ENCODE measurements at regions not wholly inside any gene's neighbourhood (a gene's known extent, or its start where the extent isn't known, plus 50 kb on each side); places are given as distances from the start of the nearest gene placed in this dataset.

DNA sequence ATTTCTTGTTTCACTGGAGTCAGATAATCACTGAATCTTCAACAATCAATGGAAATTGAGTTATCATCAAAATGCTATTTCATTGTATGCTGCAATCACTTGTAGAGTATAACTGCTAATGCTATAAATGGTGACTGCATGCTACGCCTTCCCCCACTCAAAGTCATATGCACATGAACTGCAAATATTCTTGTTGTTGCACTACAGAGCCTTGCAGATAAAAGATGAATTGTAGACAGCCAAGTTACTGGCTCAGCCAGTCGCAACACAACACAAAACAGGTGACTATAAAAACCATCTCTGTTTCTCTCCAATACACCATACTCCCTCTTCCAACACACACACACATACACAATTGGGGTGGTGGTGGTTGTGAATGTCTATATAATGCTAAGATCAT lies 171.0 kb upstream of the HMGA2 start:
- H3K4me3 ChIP-seq (ENCODE audit: low read depth in 1 of 3, low read length in 3 of 3), result no peak overlapping the region
- no peaks in the 10 kb centered on the region for H3K4me1 ChIP-seq (ENCODE audit: control insufficient read depth in 4 of 4, insufficient read depth in 4 of 4, low read length in 3 of 4)
- H3K27ac ChIP-seq (ENCODE audit: low read depth in 1 of 2, low read length in 2 of 2), result no peak overlapping the region
- H3K36me3 ChIP-seq (ENCODE audit: control insufficient read depth in 4 of 4, insufficient read depth in 3 of 4, low read depth in 1 of 4, low read length in 3 of 4), result no peaks in the 10 kb centered on the region
- DNase-seq (ENCODE audit: low spot score), result no peak
- peaks cover 0 to 5% (median 0%) of the 10 kb centered on the region in 4 donors for H3K27me3 ChIP-seq (ENCODE audit: control insufficient read depth in 4 of 4, insufficient read depth in 4 of 4, low read length in 3 of 4)
- 90% methylated on average over 2 of the region's 2 CpGs for WGBS
- no peak for TF ChIP-seq YY1 (IDR thresholded peaks at IDR 0.05)
- no peak for TF ChIP-seq RXRA (IDR thresholded peaks at IDR 0.05)
- TF ChIP-seq, protein P1, sequence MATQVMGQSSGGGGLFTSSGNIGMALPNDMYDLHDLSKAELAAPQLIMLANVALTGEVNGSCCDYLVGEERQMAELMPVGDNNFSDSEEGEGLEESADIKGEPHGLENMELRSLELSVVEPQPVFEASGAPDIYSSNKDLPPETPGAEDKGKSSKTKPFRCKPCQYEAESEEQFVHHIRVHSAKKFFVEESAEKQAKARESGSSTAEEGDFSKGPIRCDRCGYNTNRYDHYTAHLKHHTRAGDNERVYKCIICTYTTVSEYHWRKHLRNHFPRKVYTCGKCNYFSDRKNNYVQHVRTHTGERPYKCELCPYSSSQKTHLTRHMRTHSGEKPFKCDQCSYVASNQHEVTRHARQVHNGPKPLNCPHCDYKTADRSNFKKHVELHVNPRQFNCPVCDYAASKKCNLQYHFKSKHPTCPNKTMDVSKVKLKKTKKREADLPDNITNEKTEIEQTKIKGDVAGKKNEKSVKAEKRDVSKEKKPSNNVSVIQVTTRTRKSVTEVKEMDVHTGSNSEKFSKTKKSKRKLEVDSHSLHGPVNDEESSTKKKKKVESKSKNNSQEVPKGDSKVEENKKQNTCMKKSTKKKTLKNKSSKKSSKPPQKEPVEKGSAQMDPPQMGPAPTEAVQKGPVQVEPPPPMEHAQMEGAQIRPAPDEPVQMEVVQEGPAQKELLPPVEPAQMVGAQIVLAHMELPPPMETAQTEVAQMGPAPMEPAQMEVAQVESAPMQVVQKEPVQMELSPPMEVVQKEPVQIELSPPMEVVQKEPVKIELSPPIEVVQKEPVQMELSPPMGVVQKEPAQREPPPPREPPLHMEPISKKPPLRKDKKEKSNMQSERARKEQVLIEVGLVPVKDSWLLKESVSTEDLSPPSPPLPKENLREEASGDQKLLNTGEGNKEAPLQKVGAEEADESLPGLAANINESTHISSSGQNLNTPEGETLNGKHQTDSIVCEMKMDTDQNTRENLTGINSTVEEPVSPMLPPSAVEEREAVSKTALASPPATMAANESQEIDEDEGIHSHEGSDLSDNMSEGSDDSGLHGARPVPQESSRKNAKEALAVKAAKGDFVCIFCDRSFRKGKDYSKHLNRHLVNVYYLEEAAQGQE (IDR thresholded peaks at IDR 0.05), result no peak
- TF ChIP-seq, protein P2, sequence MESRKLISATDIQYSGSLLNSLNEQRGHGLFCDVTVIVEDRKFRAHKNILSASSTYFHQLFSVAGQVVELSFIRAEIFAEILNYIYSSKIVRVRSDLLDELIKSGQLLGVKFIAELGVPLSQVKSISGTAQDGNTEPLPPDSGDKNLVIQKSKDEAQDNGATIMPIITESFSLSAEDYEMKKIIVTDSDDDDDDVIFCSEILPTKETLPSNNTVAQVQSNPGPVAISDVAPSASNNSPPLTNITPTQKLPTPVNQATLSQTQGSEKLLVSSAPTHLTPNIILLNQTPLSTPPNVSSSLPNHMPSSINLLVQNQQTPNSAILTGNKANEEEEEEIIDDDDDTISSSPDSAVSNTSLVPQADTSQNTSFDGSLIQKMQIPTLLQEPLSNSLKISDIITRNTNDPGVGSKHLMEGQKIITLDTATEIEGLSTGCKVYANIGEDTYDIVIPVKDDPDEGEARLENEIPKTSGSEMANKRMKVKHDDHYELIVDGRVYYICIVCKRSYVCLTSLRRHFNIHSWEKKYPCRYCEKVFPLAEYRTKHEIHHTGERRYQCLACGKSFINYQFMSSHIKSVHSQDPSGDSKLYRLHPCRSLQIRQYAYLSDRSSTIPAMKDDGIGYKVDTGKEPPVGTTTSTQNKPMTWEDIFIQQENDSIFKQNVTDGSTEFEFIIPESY (IDR thresholded peaks at IDR 0.05), result no peak
- no peak for TF ChIP-seq NR2F2 (IDR thresholded peaks at IDR 0.05)
- TF ChIP-seq EGR1 (IDR thresholded peaks at IDR 0.05; ENCODE audit: low read depth in 2 of 2), result no peak
- TF ChIP-seq, protein P3, sequence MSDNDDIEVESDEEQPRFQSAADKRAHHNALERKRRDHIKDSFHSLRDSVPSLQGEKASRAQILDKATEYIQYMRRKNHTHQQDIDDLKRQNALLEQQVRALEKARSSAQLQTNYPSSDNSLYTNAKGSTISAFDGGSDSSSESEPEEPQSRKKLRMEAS (IDR thresholded peaks at IDR 0.05), result no peak
- no peaks in the 10 kb centered on the region for H3K9me3 ChIP-seq (ENCODE audit: control insufficient read depth in 4 of 4, low read length in 3 of 4)
- no peak overlapping the region for H3K9ac ChIP-seq (ENCODE audit: low read depth in 1 of 2, low read length in 2 of 2)

DNA sequence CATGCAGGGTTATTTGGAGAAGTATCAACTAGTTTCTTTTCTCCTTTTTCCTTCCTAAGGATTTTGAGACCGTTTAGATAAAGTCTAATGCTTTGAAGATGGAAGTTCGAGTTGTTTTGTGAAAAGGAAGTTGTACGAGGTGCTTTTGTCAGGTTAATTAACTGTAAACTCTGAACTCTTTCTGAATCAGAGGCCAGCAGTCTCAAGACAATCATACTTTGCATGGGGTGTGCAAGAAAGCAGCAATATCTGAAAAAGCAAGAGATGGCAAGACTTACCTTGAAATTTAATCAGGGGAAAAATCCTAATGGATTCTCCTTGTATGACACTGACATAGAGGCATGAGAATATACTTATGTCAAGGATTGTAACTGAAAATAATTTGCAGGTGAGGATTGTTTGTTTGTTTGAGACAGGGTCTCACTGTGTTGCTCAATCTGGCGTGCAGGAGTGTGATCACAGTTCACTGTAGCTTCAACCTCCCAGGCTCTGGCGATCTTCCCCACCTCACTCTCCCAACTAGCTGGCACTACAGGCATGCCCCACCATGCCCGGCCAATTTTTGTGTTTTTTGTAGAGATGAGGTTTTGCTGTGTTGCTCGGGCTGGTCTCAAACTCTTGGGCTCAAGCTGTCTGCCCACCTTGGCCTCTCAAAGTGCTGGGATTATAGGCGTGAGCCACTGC lies 170.2 kb upstream of the HMGA2 start:
- Histone ChIP-seq H3K27me3 (ENCODE audit: control insufficient read depth in 4 of 4, insufficient read depth in 4 of 4, low read length in 3 of 4) (peaks cover 0 to 5% (median 0%) of the 10 kb centered on the region in 4 donors), H3K4me3 (ENCODE audit: low read depth in 1 of 3, low read length in 3 of 3) (no peak overlapping the region), H3K27ac (ENCODE audit: low read depth in 1 of 2, low read length in 2 of 2) (no peak overlapping the region), H3K9me3 (ENCODE audit: control insufficient read depth in 4 of 4, low read length in 3 of 4) (no peaks in the 10 kb centered on the region), H3K36me3 (ENCODE audit: control insufficient read depth in 4 of 4, insufficient read depth in 3 of 4, low read depth in 1 of 4, low read length in 3 of 4) (no peaks in the 10 kb centered on the region), H3K4me1 (ENCODE audit: control insufficient read depth in 4 of 4, insufficient read depth in 4 of 4, low read length in 3 of 4) (no peaks in the 10 kb centered on the region), H3K9ac (ENCODE audit: low read depth in 1 of 2, low read length in 2 of 2) (no peak overlapping the region)
- 65% methylated on average over 8 of the region's 8 CpGs for WGBS
- no peak for DNase-seq (ENCODE audit: low spot score)
- TF ChIP-seq EGR1 (IDR thresholded peaks at IDR 0.05; ENCODE audit: low read depth in 2 of 2) (no peak), NR2F2 (IDR thresholded peaks at IDR 0.05) (no peak)

DNA sequence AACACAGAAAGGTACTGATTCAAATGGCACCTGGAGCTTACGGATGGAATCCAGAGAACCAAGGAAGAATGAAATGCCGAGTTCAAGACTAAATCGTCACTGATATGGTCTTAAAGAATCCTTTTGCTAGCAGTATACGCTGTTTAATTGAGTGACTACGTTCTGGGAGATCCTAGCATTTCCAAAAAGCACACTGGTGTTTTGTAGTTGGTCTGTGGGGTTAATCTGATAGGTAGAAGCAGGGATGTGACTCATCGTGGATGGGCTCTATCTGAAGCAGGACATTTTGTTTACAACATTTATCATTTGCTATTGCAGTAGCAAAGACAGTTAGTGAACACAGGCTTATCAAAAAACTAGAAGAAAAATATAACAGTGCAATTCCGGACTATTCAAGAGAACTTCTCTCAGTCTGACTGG lies 169.2 kb upstream of the HMGA2 start:
- H3K9me3 ChIP-seq (ENCODE audit: control insufficient read depth in 4 of 4, low read length in 3 of 4), result no peaks in the 10 kb centered on the region
- H3K27ac ChIP-seq (ENCODE audit: low read depth in 1 of 2, low read length in 2 of 2), result no peak overlapping the region
- no peak for DNase-seq (ENCODE audit: low spot score)
- H3K9ac ChIP-seq (ENCODE audit: low read depth in 1 of 2, low read length in 2 of 2), result no peak overlapping the region
- H3K27me3 ChIP-seq (ENCODE audit: control insufficient read depth in 4 of 4, insufficient read depth in 4 of 4, low read length in 3 of 4), result peaks cover 0 to 10% (median 0%) of the 10 kb centered on the region in 4 donors
- no peaks in the 10 kb centered on the region for H3K4me1 ChIP-seq (ENCODE audit: control insufficient read depth in 4 of 4, insufficient read depth in 4 of 4, low read length in 3 of 4)
- WGBS, result 84% methylated on average over 7 of the region's 7 CpGs
- no peak overlapping the region for H3K4me3 ChIP-seq (ENCODE audit: low read depth in 1 of 3, low read length in 3 of 3)
- H3K36me3 ChIP-seq (ENCODE audit: control insufficient read depth in 4 of 4, insufficient read depth in 3 of 4, low read depth in 1 of 4, low read length in 3 of 4), result no peaks in the 10 kb centered on the region
- TF ChIP-seq, protein P4, sequence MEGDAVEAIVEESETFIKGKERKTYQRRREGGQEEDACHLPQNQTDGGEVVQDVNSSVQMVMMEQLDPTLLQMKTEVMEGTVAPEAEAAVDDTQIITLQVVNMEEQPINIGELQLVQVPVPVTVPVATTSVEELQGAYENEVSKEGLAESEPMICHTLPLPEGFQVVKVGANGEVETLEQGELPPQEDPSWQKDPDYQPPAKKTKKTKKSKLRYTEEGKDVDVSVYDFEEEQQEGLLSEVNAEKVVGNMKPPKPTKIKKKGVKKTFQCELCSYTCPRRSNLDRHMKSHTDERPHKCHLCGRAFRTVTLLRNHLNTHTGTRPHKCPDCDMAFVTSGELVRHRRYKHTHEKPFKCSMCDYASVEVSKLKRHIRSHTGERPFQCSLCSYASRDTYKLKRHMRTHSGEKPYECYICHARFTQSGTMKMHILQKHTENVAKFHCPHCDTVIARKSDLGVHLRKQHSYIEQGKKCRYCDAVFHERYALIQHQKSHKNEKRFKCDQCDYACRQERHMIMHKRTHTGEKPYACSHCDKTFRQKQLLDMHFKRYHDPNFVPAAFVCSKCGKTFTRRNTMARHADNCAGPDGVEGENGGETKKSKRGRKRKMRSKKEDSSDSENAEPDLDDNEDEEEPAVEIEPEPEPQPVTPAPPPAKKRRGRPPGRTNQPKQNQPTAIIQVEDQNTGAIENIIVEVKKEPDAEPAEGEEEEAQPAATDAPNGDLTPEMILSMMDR (IDR thresholded peaks at IDR 0.05; ENCODE audit: low read depth, low read length, missing input control), result no peak
- TF ChIP-seq JUND (IDR thresholded peaks at IDR 0.05), result no peak
- TF ChIP-seq FOXA1 (IDR thresholded peaks at IDR 0.05), result no peak
- TF ChIP-seq HNF4A (conservative IDR thresholded peaks at IDR 0.05), result no peak
- TF ChIP-seq SP1 (IDR thresholded peaks at IDR 0.05), result no peak
- TF ChIP-seq RAD21 (IDR thresholded peaks at IDR 0.05), result no peak
- TF ChIP-seq, protein P1 (IDR thresholded peaks at IDR 0.05), result no peak
- no peak for TF ChIP-seq RXRA (IDR thresholded peaks at IDR 0.05)
- TF ChIP-seq EGR1 (IDR thresholded peaks at IDR 0.05; ENCODE audit: low read depth in 2 of 2), result no peak

Data from liver (tissue), 8 donors.